ENCODE measurements at regions not wholly inside any gene's neighbourhood (a gene's known extent, or its start where the extent isn't known, plus 50 kb on each side); places are given as distances from the start of the nearest gene placed in this dataset.

DNA sequence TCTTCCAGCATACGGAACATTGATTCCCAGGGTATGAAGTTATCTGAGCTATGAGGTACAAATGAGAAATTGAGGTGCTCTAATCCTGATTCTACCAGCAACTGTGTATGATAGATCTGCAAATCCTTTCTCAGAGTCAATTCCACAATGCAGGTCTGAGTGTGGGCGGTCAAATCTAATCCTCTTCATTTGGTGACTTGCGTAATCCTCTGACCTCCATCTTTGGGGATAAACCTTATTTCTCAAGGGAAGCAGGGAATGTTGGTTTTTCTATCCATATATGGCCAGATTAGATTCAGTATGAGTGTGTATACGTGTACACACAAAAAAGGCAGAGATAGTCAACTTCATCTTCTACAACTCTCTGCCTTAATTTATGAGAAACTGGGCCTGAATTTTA lies 348.4 kb upstream of the IL12A start:
- no peak for DNase-seq
- 80 to 89% methylated on average over 4 of the region's 4 CpGs for WGBS, 2 donors

DNA sequence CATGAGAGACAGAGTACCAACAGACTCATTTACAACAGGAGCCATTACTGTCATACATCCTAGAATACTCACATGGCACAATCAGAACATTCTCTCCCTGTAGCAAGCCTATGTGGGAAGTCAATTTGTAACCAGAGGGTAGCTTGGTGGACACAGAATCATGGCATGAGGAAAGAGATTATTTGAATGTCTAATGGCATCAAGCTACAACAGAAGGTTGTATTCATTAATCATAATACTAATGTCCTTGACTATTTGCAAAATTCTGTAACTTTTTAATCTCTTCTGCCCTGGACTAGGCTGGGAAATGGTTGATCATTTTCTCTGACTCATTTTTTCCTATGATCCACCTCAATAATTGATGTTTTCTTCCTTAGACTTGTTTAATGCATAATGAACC lies 345.2 kb upstream of the IL12A start:
- Histone ChIP-seq H3K4me3 (no peak overlapping the region), H3K27me3 (no peaks in the 10 kb centered on the region), H3K36me3 (no peaks in the 10 kb centered on the region), H3K9me3 (no peaks in the 10 kb centered on the region), H3K4me1 (no peaks in the 10 kb centered on the region), H3K27ac (no peak overlapping the region)
- intact Hi-C loops (cut with DNase I): no loop called here
- no peak for DNase-seq
- TF ChIP-seq, protein P1, sequence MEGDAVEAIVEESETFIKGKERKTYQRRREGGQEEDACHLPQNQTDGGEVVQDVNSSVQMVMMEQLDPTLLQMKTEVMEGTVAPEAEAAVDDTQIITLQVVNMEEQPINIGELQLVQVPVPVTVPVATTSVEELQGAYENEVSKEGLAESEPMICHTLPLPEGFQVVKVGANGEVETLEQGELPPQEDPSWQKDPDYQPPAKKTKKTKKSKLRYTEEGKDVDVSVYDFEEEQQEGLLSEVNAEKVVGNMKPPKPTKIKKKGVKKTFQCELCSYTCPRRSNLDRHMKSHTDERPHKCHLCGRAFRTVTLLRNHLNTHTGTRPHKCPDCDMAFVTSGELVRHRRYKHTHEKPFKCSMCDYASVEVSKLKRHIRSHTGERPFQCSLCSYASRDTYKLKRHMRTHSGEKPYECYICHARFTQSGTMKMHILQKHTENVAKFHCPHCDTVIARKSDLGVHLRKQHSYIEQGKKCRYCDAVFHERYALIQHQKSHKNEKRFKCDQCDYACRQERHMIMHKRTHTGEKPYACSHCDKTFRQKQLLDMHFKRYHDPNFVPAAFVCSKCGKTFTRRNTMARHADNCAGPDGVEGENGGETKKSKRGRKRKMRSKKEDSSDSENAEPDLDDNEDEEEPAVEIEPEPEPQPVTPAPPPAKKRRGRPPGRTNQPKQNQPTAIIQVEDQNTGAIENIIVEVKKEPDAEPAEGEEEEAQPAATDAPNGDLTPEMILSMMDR (IDR thresholded peaks at IDR 0.05): no peak
- no peak for ATAC-seq

More for the DNA sequence above, 348.4 kb upstream of the IL12A start:
- Histone ChIP-seq H3K4me3 (no peak overlapping the region), H3K36me3 (no peaks in the 10 kb centered on the region), H3K27ac (no peak overlapping the region), H3K4me1 (no peaks in the 10 kb centered on the region), H3K9me3 (no peaks in the 10 kb centered on the region), H3K27me3 (no peaks in the 10 kb centered on the region)
- ATAC-seq: no peak
- intact Hi-C loops (cut with DNase I): no loop called here
- TF ChIP-seq, protein P1 (IDR thresholded peaks at IDR 0.05): no peak

DNA sequence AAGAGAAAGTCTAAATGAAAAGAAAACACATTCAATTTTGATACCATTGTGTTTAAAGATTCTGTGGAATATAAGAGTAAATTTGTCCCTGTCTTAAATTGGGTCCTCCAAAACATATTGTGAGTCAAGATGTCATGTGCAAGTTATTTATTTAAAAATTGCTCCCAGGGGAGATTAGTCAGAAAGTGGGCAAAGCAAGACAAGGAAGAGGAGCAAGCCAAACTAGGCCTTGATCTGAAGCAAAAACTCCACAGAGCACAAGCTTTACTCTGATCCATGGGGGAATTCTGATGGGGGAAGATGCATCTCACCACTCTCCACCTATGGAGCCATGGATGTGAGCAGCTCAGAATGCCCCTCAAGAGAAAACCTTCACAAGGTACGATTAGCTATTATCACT lies 342.8 kb upstream of the IL12A start:
- ATAC-seq: no peak
- intact Hi-C loops (cut with DNase I): no loop called here
- H3K27me3 ChIP-seq: no peaks in the 10 kb centered on the region
- no peaks in the 10 kb centered on the region for H3K9me3 ChIP-seq
- H3K36me3 ChIP-seq: no peaks in the 10 kb centered on the region
- no peak overlapping the region for H3K27ac ChIP-seq
- WGBS, 2 donors: 71 to 80% methylated on average over 1 of the region's 1 CpG
- no peak overlapping the region for H3K4me3 ChIP-seq
- TF ChIP-seq, protein P1 (IDR thresholded peaks at IDR 0.05): no peak
- no peaks in the 10 kb centered on the region for H3K4me1 ChIP-seq
- DNase-seq: no peak

DNA sequence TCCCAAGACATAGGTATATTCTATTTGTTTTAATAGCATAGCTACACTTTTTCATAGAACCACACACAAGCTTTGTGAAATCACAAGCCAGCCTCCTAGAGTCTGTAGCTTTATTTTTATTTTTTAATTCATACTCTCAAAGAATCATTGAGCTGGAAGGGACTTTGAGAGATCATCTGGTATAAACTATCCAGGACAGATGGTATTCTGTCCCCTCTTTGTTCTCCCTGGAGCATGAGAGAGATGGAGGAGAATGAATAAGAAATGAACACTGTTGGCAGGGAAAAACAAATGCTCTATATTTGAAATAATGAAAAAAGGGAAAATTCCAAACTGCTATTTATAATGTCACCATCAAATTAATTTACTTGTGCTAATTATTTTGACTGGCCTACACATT lies 338.7 kb upstream of the IL12A start:
- H3K4me3 ChIP-seq: no peak overlapping the region
- intact Hi-C loops (cut with DNase I): no loop called here
- no peak for DNase-seq
- peaks cover 0 to 2% (median 0%) of the 10 kb centered on the region in 9 donors for H3K4me1 ChIP-seq
- no peaks in the 10 kb centered on the region for H3K9me3 ChIP-seq
- H3K36me3 ChIP-seq: no peaks in the 10 kb centered on the region
- no peak for ATAC-seq
- TF ChIP-seq, protein P1 (IDR thresholded peaks at IDR 0.05): no peak
- no peak overlapping the region for H3K27ac ChIP-seq
- no peaks in the 10 kb centered on the region for H3K27me3 ChIP-seq

DNA sequence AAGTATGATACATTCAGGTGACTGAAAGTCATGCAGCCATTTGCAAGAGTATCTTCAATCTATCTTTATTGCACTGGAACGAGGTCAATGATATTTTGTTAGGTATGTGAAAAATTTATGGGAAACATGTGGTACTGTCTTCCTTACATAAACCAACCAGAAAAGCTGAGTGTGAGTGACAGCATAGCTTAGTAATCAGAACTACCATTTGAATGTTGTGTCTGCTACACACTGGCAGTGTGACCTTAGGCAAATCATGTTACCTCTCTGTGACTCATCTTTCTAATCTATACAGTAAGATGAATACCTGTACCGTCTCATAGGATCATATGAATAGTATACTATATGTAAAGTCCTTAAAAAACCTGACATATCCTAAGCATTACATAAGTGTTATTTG lies 337.9 kb upstream of the IL12A start:
- DNase-seq (no peak), ATAC-seq (no peak)
- Histone ChIP-seq H3K4me3 (no peak overlapping the region), H3K27ac (no peak overlapping the region), H3K9me3 (no peaks in the 10 kb centered on the region), H3K27me3 (no peaks in the 10 kb centered on the region), H3K36me3 (no peaks in the 10 kb centered on the region), H3K4me1 (peaks cover 0 to 2% (median 0%) of the 10 kb centered on the region in 9 donors)
- 58 to 61% methylated on average over 2 of the region's 2 CpGs for WGBS, 2 donors
- intact Hi-C loops (cut with DNase I): no loop called here
- TF ChIP-seq, protein P1 (IDR thresholded peaks at IDR 0.05): no peak
